MG63 (cell line): ENCODE measurements at regions not wholly inside any gene's neighbourhood (a gene's known extent, or its start where the extent isn't known, plus 50 kb on each side); places are given as distances from the start of the nearest gene placed in this dataset.

Experiments used
- DNase-seq: peaks from one replicate; pipeline ENCODE4 v3.0.0-alpha.2; 2020
- H3K27me3 ChIP-seq: fragments of 250-450 bp; sonication (Bioruptor Pico); 2 replicates; pipeline ENCODE4 v1.5.1; 2020; ENCODE audit warnings: mild to moderate bottlenecking, moderate library complexity
- H3K36me3 ChIP-seq: fragments of 250-450 bp; sonication (Bioruptor Pico); 2 replicates; pipeline ENCODE4 v1.5.1; 2020; ENCODE audit warnings: mild to moderate bottlenecking, moderate library complexity
- H3K4me3 ChIP-seq: fragments of 250-450 bp; sonication (Bioruptor Pico); 2 replicates; pipeline ENCODE4 v1.5.1; 2020; ENCODE audit warnings: mild to moderate bottlenecking, moderate library complexity
- H3K9me3 ChIP-seq: fragments of 250-450 bp; sonication (Bioruptor Pico); 2 replicates; pipeline ENCODE4 v1.5.1; 2020; ENCODE audit warnings: mild to moderate bottlenecking, moderate library complexity

- no peak for DNase-seq
Measured at GRCh38 chr10:129018511-129018910, 448.5 kb upstream of the MGMT start.

DNA sequence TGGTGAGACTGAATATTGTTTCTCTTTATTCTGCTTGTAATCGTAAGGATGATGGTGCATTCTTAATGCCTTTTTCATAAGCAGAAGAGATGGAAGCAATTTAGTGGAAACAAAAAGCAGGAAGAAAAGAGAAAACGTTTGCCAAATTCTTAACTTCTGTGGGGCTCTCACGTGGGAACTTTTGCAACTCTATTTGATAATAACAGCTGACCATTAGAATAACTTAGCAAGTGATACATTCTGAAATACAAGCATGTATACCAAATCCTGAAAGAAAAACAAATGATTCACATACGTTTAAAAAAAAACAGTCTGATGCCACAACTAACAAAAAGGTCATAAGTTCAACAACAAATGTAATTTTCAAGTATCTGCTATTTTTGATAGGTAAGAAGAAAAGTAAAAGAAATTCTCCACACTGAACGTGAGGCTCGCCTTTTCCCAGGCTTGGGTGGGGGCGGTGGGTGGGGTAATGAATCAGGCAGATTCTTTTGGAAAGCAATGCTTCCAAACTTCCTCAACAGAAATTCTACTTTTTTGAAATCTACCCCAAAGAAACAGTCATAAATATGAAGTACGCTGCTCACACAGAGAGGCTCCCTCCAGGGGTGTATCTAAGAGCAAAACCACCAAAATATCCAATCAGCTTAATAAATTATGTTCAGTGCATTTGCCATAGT, 446.2 kb upstream of the MGMT start:
- Histone ChIP-seq H3K36me3 (no peaks in the 10 kb centered on the region), H3K27me3 (no peaks in the 10 kb centered on the region), H3K4me3 (no peak overlapping the region), H3K9me3 (no peaks in the 10 kb centered on the region)
- no peak for DNase-seq

More at GRCh38 chr10:129018511-129018910, 448.5 kb upstream of the MGMT start:
- no peaks in the 10 kb centered on the region for H3K9me3 ChIP-seq
- no peaks in the 10 kb centered on the region for H3K27me3 ChIP-seq
- H3K36me3 ChIP-seq = no peaks in the 10 kb centered on the region
- H3K4me3 ChIP-seq = no peak overlapping the region

DNA sequence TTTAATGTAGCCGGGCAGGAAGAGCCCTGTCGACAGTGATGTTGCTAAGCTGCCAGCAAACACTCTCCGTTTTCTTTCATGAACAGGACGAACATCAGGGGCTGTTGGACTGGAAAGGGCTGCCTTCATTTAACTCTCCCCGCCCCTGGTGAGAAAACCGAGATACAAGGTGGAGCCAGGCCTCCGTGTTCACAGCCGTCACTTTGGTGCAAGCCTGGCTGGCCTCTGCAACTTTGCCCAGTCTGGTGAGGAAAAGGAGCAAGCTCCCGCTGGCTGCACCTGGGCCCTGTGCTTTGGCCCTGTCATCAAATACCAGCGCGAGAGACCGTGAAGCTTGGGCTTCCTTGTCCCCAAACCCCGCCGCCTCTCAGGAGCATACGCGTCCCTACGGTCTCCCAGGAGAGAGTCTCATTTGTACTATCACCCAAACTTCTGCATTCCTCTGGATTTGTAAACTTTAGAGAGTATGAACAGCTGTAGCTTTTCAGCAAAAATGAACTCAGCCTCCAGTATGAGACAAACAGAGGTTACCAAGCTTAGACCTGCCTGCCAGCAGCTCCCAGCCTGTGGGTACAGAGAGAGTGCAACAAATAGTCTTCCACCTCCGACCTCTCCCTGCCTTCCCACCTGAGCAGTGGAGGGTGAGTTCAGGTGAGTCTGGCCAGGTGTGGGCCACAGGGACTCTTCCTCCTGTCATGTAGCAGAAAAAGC, 445.3 kb upstream of the MGMT start:
- H3K9me3 ChIP-seq = no peaks in the 10 kb centered on the region
- H3K36me3 ChIP-seq = no peaks in the 10 kb centered on the region
- DNase-seq = no peak
- no peak overlapping the region for H3K4me3 ChIP-seq
- H3K27me3 ChIP-seq = no peaks in the 10 kb centered on the region

- DNase-seq = no peak
- Histone ChIP-seq H3K36me3 (no peaks in the 10 kb centered on the region), H3K4me3 (no peak overlapping the region), H3K9me3 (no peaks in the 10 kb centered on the region), H3K27me3 (no peaks in the 10 kb centered on the region)
Measured at GRCh38 chr10:129023082-129023481, 444.0 kb upstream of the MGMT start.

DNA sequence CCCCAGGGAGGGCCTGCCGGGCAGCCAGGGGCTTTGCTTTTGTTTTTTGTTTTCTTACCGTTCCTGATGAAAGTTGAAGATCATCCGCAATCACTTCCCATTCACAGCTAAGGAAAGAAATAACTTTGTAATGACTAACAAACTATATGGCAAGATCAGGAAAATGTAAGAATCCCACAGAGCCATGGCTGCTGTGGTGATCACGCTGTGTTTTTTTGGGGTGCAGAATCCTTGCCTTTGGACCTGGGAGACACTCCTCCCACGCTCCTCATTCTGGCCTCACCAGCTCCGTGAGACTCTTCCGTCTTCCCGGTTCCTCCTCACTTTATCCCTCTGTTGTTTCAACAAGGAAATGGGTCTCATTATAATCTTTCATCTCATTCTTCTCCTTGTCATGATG, 443.0 kb upstream of the MGMT start:
- H3K9me3 ChIP-seq = no peaks in the 10 kb centered on the region
- H3K36me3 ChIP-seq = no peaks in the 10 kb centered on the region
- H3K4me3 ChIP-seq = no peak overlapping the region
- peaks cover 5% of the 10 kb centered on the region for H3K27me3 ChIP-seq
- no peak for DNase-seq

DNA sequence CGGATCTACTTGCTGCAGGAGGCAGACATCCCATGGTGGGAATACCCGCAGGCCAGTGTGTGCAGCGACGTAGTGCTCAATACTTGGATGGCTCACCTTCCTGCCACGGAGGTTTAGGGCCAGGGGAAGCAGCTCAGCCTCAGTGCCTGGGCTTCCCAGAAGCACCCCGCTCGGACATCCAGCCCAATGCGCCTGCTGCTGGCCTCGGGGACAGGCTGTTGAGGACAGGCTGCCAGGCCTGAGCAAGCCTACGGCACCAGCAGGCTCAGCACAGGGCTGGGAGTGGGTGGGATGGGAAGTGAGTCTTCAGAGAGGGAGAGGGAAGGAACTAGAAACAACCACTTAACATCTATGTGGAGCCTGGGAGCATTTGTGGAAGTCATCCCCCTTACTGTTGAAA, 441.3 kb upstream of the MGMT start:
- no peaks in the 10 kb centered on the region for H3K36me3 ChIP-seq
- no peak overlapping the region for H3K4me3 ChIP-seq
- peaks cover 20% of the 10 kb centered on the region for H3K27me3 ChIP-seq
- H3K9me3 ChIP-seq = no peaks in the 10 kb centered on the region
- DNase-seq = no peak

- Histone ChIP-seq H3K36me3 (no peaks in the 10 kb centered on the region), H3K4me3 (no peak overlapping the region), H3K27me3 (peaks cover 33% of the 10 kb centered on the region), H3K9me3 (no peaks in the 10 kb centered on the region)
- no peak for DNase-seq
Measured at GRCh38 chr10:129027906-129028305, 439.1 kb upstream of the MGMT start.

DNA sequence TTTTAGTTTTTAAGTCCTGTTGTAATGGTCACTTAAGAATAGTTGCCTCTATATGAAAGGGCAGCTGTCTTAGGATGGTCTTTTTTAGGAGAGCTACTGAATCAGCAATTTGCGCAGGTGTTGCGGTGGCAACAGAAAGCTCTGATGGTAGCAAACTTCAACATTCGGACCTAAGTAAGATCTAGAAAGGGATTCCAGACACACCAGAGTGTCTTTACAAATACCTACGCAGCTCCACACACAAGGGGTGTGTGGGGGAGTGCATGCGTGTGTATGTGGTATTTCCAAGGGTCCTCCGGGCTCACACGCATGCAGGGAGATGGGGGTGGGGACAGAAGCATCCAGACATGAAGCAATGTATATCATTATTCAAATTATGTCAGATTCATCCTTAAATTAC, 438.6 kb upstream of the MGMT start:
- Histone ChIP-seq H3K4me3 (no peak overlapping the region), H3K9me3 (no peaks in the 10 kb centered on the region), H3K36me3 (no peaks in the 10 kb centered on the region), H3K27me3 (peaks cover 33% of the 10 kb centered on the region)
- no peak for DNase-seq

- DNase-seq = no peak
- Histone ChIP-seq H3K27me3 (peaks cover 33% of the 10 kb centered on the region), H3K36me3 (no peaks in the 10 kb centered on the region), H3K9me3 (no peaks in the 10 kb centered on the region), H3K4me3 (no peak overlapping the region)
Measured at GRCh38 chr10:129029051-129029450, 438.0 kb upstream of the MGMT start.

DNA sequence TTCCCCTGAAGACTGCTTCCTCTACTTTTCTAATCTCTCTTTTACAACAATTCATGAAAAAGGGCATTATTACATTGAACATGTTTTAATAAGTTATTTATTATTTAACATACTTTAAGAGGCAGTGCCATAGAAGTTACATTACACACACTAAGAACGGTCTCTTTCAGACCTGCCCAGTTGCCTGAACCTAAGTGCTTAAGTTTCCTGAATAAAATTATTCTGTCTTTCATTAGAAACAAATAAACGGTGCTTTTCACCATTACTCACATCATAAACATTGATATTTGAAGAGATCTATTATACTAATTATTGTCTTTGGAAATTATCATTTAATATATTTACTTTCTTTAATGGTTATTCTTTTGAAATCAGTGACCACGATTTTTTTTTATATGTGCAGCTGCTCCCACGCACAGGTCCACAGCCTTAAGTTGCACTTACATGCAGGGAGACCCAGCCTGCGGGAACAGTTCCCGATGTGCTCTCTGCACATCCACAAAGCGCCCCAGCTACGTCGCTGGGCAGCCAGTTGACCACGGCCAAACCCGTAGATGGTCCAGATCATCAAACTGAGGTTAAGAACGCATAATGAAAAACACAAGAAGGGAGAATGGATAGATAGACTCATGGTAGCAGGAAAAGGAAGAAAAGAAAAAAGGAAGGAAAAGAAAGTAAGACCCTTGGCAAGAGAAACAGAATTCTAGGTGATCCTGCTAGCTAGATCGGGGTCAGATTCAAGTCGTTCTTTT, 437.0 kb upstream of the MGMT start:
- Histone ChIP-seq H3K4me3 (no peak overlapping the region), H3K36me3 (no peaks in the 10 kb centered on the region), H3K27me3 (peaks cover 33% of the 10 kb centered on the region), H3K9me3 (no peaks in the 10 kb centered on the region)
- no peak for DNase-seq

- DNase-seq = no peak
- Histone ChIP-seq H3K4me3 (no peak overlapping the region), H3K27me3 (peaks cover 33% of the 10 kb centered on the region), H3K9me3 (no peaks in the 10 kb centered on the region), H3K36me3 (no peaks in the 10 kb centered on the region)
Measured at GRCh38 chr10:129030603-129030895, 436.5 kb upstream of the MGMT start.

- no peak overlapping the region for H3K4me3 ChIP-seq
- H3K36me3 ChIP-seq = no peaks in the 10 kb centered on the region
- no peaks in the 10 kb centered on the region for H3K9me3 ChIP-seq
- DNase-seq = peak; percentile 38
- peaks cover 33% of the 10 kb centered on the region for H3K27me3 ChIP-seq
Measured at GRCh38 chr10:129030996-129031843, 435.8 kb upstream of the MGMT start.

DNA sequence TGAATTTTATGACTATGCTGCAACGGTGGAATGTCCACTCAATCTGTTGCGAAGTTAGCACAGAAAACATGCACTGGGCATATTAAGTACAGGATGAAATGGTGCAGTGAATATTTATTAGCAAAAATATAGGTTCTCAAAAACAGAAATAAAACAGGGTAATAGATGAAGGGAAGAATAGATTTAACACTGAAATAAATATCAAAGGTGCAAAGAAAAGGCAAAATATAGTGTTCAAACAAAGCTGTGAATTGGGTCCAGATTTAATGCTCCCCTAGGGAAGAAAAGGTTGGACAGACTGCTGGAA, 435.2 kb upstream of the MGMT start:
- Histone ChIP-seq H3K9me3 (no peaks in the 10 kb centered on the region), H3K27me3 (peaks cover 33% of the 10 kb centered on the region), H3K4me3 (no peak overlapping the region), H3K36me3 (no peaks in the 10 kb centered on the region)
- no peak for DNase-seq

GRCh38 chr10:129032372-129033313, 434.4 kb upstream of the MGMT start:
- no peak for DNase-seq
- peaks cover 33% of the 10 kb centered on the region for H3K27me3 ChIP-seq
- H3K4me3 ChIP-seq = no peak overlapping the region
- no peaks in the 10 kb centered on the region for H3K9me3 ChIP-seq
- no peaks in the 10 kb centered on the region for H3K36me3 ChIP-seq

DNA sequence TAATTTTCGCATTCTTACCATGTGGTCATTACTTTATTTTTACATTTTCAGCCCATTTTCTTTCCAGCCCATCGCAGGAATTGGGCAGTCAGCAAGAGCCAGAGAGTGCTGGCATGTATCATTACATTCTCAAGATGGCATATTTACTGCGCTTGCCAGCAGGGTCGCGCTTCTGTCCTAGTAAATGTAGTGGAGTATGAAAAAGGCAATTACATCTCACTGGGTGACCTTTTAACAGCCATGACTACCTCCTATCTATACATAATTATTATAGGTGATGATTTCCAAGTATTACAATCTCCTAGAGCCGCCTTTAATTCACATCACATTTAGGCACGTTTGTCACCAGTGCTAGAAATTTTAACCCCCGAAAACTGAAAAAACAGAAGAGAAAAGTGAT, 433.7 kb upstream of the MGMT start:
- Histone ChIP-seq H3K36me3 (no peaks in the 10 kb centered on the region), H3K9me3 (no peaks in the 10 kb centered on the region), H3K27me3 (peaks cover 33% of the 10 kb centered on the region), H3K4me3 (no peak overlapping the region)
- no peak for DNase-seq

DNA sequence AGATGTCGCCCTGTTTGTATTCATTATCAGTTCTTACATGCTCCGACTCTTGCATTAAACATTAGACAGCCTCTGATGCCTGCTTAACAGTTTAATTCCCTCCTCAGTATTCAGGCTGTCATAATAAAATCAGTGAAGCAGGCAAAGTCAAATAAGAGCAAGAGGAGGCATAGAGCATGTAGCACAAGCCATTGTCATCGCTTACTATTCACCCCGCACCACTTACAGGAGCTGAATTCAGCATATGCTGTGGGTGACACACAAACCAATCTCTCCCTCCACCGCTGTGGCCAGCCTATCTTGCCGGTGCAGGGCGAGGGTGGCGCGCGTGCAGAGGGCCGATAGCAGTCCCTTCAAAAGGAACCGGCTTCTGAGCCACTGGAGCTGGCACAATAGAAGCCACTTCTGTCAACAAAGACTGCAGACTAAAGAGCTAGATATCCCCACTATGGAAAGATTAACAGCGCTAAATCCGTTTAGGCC, 433.2 kb upstream of the MGMT start:
- no peaks in the 10 kb centered on the region for H3K9me3 ChIP-seq
- no peak overlapping the region for H3K4me3 ChIP-seq
- no peak for DNase-seq
- peaks cover 30% of the 10 kb centered on the region for H3K27me3 ChIP-seq
- H3K36me3 ChIP-seq = no peaks in the 10 kb centered on the region
